Fibroblast of lung (primary cell): ENCODE measurements at regions not wholly inside any gene's neighbourhood (a gene's known extent, or its start where the extent isn't known, plus 50 kb on each side); places are given as distances from the start of the nearest gene placed in this dataset.

ENCODE experiments used
- DNase-seq, 2 donors: peaks; one replicate each; pipeline versions ENCODE4 v3.0.0 to v3.0.0-alpha.2; 2010; ENCODE audit warnings: low read depth in 2 of 2
- H2AFZ ChIP-seq: 2 replicates; pipeline ENCODE4 v1.5.1; 2012; ENCODE audit warnings: low read length, control low read depth, inconsistent platforms
- H3K27ac ChIP-seq: 2 replicates; pipeline ENCODE4 v1.5.1; 2011; ENCODE audit warnings: low read length, control low read depth; ENCODE audit not compliant: insufficient read depth
- H3K27me3 ChIP-seq: 2 replicates; pipeline ENCODE4 v1.5.1; 2011; ENCODE audit warnings: mild to moderate bottlenecking, low read length; ENCODE audit not compliant: control insufficient read depth, insufficient read depth
- H3K36me3 ChIP-seq: 2 replicates; pipeline ENCODE4 v1.5.1; 2011; ENCODE audit warnings: low read length; ENCODE audit not compliant: control insufficient read depth, insufficient read depth
- H3K4me1 ChIP-seq: 2 replicates; pipeline ENCODE4 v1.5.1; 2011; ENCODE audit warnings: low read length; ENCODE audit not compliant: control insufficient read depth, insufficient read depth; ENCODE audit errors: extremely low read depth
- H3K4me2 ChIP-seq: 2 replicates; pipeline ENCODE4 v1.5.1; 2011; ENCODE audit warnings: low read length, control low read depth; ENCODE audit not compliant: insufficient read depth; ENCODE audit errors: extremely low read depth
- H3K4me3 ChIP-seq, 4 experiments: fragments of 200-600 bp in 1 of 4; sonication (generic) in 1 of 4; replicated peaks in 1 of 4; 2 replicates each; pipeline ENCODE4 v1.5.1; 2011 to 2016; ENCODE audit warnings: low read length in 4 of 4, low read depth in 3 of 4, mild to moderate bottlenecking in 3 of 4, control low read depth in 2 of 4, inconsistent platforms in 1 of 4, mixed read lengths in 1 of 4; ENCODE audit not compliant: insufficient read depth in 1 of 4; ENCODE audit errors: control extremely low read depth in 1 of 4
- H3K79me2 ChIP-seq: 2 replicates; pipeline ENCODE4 v1.5.1; 2012; ENCODE audit warnings: mild to moderate bottlenecking, low read length, inconsistent platforms; ENCODE audit not compliant: control insufficient read depth, insufficient read depth
- H3K9ac ChIP-seq: 2 replicates; pipeline ENCODE4 v1.5.1; 2011; ENCODE audit warnings: mild to moderate bottlenecking, low read length, control low read depth; ENCODE audit not compliant: insufficient read depth
- H3K9me3 ChIP-seq: 2 replicates; pipeline ENCODE4 v1.5.1; 2012; ENCODE audit warnings: low read depth, low read length; ENCODE audit not compliant: control insufficient read depth, insufficient read depth
- H4K20me1 ChIP-seq: 2 replicates; pipeline ENCODE4 v1.5.1; 2011; ENCODE audit warnings: low read length; ENCODE audit not compliant: control insufficient read depth, insufficient read depth; ENCODE audit errors: extremely low read depth
- CTCF ChIP-seq, 2 donors: IDR thresholded peaks in 1 of 2; conservative IDR thresholded peaks in 1 of 2; 1 replicate in 1 of 2; 2 replicates in 1 of 2; pipeline ENCODE4 v1.5.1; 2011 to 2012; ENCODE audit warnings: low read length in 2 of 2, control low read depth in 1 of 2, inconsistent platforms in 1 of 2, low read depth in 1 of 2, mild to moderate bottlenecking in 1 of 2
- EZH2 ChIP-seq: IDR thresholded peaks from 2 replicates; pipeline ENCODE4 v1.5.1; 2012; ENCODE audit warnings: low read length, control low read depth, mild to moderate bottlenecking; ENCODE audit errors: missing control alignments

DNA sequence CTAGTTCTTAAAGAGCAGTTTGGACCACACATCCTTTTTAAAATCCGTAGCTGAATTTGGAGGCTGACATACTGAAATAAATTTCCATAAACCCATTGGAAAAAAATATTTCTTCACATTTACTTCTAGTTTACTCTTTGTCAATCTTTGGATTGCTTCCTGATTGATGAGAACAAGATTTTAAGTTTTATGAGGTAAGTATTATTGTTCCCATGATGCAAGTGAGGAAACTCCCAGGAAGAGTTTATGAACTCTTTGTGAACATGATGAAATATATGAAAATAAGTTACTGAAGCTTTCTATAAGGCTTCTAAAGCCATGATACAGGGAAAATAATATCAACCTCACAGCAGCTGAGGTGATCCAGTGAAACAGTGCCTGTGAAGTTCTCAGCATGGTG, 320.0 kb downstream of the GJA1 start:
- Histone ChIP-seq H3K4me3 (no peak overlapping the region), H3K4me1 (no peaks in the 10 kb centered on the region), H3K9me3 (no peaks in the 10 kb centered on the region), H3K4me2 (no peak overlapping the region), H3K27me3 (no peaks in the 10 kb centered on the region), H3K9ac (no peak overlapping the region), H2AFZ (no peak overlapping the region), H4K20me1 (no peaks in the 10 kb centered on the region), H3K79me2 (no peaks in the 10 kb centered on the region), H3K27ac (no peak overlapping the region), H3K36me3 (no peaks in the 10 kb centered on the region)
- TF ChIP-seq EZH2 = no peak
- TF ChIP-seq CTCF (conservative IDR thresholded peaks at IDR 0.05 in 1 of 2, IDR thresholded peaks at IDR 0.05 in 1 of 2; ENCODE audit: low read depth in 1 of 2, low read length in 2 of 2) = no peak
- no peak for DNase-seq

GRCh38 chr6:121756666-121757065, 321.2 kb downstream of the GJA1 start:
- Histone ChIP-seq H3K4me3 (no peak overlapping the region), H3K9me3 (no peaks in the 10 kb centered on the region), H3K79me2 (no peaks in the 10 kb centered on the region), H3K4me1 (no peaks in the 10 kb centered on the region), H3K4me2 (no peak overlapping the region), H2AFZ (no peak overlapping the region), H3K27ac (no peak overlapping the region), H4K20me1 (no peaks in the 10 kb centered on the region), H3K9ac (no peak overlapping the region), H3K27me3 (no peaks in the 10 kb centered on the region), H3K36me3 (no peaks in the 10 kb centered on the region)
- DNase-seq = no peak
- TF ChIP-seq CTCF (conservative IDR thresholded peaks at IDR 0.05 in 1 of 2, IDR thresholded peaks at IDR 0.05 in 1 of 2; ENCODE audit: low read depth in 1 of 2, low read length in 2 of 2) (no peak), EZH2 (no peak)

DNA sequence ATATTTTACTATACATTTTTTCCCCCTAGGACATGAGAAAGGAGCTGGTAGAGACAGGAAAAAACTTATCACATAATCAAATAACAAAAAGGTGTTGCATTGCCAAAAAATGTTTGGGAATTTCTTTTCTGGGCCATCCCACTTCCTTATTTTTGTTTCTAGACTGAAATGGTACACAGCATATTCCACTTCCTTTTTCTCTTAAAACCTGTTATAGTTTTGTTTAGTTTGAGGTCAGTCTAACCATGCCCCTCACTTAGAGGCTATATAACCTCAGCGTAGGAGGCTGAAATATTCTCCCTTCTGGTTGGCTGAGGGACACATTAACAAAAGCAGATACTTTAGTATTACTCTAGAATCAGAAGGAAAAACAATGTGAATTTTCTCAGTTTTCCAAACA, 323.9 kb downstream of the GJA1 start:
- Histone ChIP-seq H3K9ac (no peak overlapping the region), H2AFZ (no peak overlapping the region)
- DNase-seq = no peak

More for the DNA sequence above, 323.9 kb downstream of the GJA1 start:
- no peak for TF ChIP-seq CTCF (conservative IDR thresholded peaks at IDR 0.05 in 1 of 2, IDR thresholded peaks at IDR 0.05 in 1 of 2; ENCODE audit: low read depth in 1 of 2, low read length in 2 of 2)
- no peak for TF ChIP-seq EZH2
- Histone ChIP-seq H4K20me1 (no peaks in the 10 kb centered on the region), H3K4me1 (no peaks in the 10 kb centered on the region), H3K36me3 (no peaks in the 10 kb centered on the region), H3K27ac (no peak overlapping the region), H3K27me3 (no peaks in the 10 kb centered on the region), H3K9me3 (no peaks in the 10 kb centered on the region), H3K79me2 (no peaks in the 10 kb centered on the region), H3K4me2 (no peak overlapping the region), H3K4me3 (no peak overlapping the region)
